ENCODE measurements at regions not wholly inside any gene's neighbourhood (a gene's known extent, or its start where the extent isn't known, plus 50 kb on each side); places are given as distances from the start of the nearest gene placed in this dataset.

DNA sequence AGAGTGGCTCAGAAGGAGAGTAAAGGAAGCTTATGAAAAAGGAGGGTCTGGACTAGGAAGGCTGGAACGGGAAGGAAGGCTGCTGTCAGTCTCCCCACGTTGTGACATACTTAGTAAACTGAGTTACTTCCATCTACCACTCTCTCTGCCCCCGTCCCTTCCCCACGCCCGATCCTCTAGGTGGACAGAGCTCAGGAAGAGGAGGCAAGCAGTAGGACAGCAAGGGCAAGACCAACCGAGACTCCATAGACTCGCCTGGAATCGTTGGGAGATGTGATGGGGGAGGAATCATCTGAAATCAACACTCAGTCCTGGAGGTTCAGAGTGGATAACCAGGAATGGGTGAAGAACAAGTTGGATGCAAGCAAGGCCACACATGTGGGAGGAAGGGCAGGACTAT lies 240.7 kb downstream of the BUD13 start:
- no peak for DNase-seq (ENCODE audit: low spot score)

DNA sequence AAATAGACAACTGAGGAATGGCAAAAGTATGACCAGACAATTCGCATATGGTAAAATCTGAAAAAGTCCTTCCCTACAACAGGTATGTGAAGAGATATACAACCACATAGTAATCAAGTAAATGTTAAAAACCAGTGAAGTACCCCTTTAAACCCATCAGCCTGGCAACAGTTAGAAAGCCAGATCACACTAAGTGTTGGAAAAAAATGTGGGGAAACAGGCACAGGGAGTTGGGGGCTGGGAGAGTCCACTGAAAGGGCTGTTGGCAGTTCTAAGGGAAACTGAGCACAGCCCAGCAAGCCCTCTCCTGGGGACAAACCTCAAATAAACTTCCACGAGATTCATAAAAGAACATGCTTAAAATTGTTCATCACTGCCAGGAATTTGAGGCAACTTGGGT lies 242.1 kb downstream of the BUD13 start:
- no peak for DNase-seq (ENCODE audit: low spot score)

DNA sequence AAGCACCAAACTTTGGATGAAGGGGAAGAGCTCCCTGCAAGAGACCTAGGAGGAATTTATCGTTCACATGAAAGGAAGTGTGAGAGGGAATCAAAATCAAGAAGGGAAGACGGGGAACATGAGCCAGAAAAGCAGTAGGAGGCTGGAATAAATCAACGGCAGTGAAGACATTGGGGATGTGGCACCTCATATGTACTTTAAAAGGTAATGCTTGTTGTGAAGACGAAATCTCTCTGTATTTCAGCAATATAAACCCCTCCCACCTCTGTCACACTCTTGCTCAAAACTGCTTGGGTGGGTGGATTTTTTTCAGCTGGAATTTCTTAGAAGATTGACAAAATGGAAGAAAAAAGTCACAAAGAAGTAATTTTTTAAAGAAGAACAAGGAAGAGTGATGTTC lies 243.5 kb downstream of the BUD13 start:
- DNase-seq (ENCODE audit: low spot score), result no peak

DNA sequence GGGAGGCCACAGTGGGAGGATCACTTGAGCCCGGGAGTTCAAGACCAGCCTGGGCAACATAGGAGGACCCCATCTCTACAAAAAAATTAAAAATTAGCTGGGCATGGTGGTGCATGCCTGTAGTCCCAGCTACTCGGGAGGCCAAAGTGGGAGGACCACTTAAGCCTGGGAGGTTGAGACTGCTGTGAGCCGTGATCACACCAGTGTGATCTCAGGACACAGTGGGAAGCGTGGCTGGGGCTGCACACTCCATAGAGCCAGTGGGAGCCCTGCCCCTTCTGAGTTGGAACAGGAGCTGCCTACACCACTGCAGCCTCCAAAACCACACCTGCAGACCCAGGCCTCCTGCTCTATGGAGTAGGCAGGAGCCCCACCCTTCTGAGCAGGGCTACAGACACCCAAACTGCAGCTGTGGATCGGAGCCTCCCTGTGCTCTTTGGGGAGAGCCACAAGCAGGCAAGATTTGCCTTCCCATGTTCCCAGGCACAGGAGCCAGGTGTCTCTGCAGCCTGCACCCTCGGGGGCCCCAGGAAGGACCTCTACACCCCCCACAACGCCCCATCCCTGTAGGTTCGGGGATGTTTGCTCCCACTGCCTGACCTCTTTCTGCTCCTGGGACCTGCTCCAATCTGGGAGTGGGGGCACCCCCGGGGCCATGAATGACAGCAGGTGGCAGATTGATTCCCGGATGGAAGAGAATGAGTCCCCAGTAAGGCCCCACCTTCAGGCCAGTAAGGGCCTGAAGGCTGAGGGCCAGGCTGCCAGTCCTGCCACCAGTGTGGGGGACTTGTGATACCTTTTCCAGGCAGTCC lies 245.4 kb downstream of the BUD13 start:
- DNase-seq (ENCODE audit: low spot score), result no peak

DNA sequence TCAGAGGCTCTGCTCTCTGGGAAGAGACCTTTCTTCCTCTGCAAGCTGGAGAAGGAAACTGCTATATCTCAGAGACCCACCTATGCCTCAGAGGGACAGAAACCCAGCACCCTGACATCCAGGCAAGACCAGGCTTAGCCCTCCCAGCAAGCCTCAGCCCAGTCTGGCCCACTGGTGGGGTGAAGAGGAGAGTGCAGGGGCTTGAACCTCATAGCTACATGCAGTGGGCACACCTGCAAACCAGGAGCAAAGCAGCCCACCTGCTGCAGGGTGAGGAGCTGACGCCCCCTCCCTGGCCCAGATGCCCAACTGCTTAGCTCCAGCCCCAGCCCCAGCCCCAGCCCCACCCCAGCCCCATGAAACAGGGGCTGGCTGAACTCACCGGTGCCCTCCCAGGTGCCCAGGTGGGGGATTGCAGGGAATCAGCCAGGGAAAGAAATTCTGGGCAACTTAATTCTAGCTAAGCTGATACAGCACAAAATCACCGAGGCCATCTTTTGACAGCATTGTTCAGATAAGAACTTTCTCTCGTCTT lies 246.8 kb downstream of the BUD13 start:
- DNase-seq (ENCODE audit: low spot score), result no peak

DNA sequence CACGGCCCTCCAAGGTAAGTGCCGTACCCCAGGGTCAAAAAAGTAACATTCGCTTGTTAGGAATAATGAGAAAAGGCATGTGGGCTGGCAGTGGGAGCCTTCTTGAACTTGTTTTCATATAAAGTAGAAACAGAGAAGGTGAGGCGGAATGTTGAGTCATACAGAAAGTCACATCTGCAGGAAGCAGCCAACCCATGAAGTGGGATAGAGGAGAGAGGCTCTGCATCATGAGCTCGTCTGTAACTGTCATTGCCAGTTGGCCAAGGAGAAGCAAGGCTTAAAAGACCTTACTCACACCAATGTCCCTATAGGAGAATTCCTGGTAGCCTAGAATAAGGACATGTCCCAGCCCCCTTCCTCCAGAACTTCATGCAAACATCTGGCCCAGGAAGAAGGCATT lies 253.3 kb downstream of the BUD13 start:
- no peak for DNase-seq (ENCODE audit: low spot score)

DNA sequence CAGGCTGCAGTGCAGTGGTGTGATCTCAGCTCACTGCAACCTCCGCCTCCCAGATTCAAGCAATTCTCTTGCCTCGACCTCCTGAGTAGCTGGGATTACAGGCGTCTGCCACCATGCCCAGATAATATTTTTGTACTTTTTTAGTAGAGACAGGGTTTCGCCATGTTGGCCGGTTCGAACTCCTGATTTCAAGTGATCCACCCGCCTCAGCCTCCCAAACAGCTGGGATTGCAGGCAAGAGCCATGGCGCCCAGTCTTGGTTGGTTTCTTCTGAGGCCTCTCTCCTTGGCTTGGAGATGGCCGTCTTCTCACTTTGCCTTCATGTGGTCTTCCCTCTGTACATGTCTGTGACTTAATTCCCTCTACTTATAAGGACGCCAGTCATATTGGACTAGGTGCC lies 254.6 kb downstream of the BUD13 start:
- no peak for DNase-seq (ENCODE audit: low spot score)

DNA sequence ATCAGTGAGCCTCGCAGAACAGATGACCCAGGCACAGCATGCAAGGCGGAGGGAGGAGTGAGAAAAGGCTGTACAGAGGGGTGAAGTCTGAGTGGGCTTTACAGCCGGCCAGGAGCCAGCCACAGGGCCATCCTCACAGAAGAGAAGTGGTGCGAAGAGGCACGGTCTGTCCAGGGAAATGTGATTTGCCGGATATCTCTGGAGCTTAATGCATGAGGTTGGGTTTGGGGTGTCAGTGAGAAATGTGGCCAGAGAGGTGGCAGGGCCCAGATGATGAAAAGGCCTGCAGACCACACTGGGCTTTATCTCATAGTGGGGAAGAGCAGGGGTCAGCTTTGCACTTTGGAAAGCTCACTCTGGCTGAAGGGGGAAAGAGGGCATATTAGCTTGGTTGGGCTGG lies 255.2 kb downstream of the BUD13 start:
- DNase-seq (ENCODE audit: low spot score), result no peak

DNA sequence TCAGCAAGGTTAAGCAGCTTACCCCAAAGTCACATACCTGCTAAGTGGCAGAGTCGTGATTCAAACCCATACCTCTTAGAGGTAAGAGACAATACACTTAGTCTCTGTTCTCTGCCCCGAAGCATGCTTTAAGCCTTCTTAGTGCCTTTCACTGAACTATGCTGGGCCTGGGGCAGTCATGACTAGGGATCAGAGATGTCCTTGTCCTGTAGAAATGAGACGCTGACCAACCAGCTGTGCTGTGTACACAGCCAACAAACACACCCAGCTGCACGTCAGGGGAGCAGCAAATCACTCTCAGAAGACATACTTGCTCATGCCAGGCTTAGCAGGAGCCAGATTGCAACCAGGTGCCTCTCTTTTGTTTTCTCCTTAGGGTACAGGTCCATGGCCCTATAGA lies 255.7 kb downstream of the BUD13 start:
- no peak for DNase-seq (ENCODE audit: low spot score)

DNA sequence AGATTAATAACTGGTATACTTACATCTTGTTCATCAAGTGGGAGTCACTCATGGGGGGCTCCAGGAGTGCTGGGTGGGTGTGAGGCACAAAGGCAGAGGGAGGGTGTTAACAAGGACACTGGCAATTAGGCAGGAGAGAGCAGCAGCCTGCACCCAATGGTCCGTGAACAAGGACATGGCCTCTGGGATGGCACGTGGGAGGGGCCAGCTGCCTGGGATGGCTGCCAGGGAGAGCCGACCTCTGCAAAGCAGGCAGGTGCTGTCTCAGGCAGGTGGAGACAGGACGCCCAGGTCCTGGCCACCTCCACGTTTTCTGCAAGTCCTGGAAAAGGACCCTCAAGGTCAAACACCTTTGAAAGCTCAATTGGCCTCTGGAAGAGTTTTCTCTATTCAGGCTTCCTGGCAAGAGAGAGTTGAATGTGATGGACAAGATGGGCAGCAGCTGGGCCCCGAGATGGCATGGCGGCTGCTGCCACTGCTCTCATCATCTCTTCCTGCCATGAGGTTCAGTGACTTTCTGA lies 257.1 kb downstream of the BUD13 start:
- DNase-seq (ENCODE audit: low spot score), result no peak

DNA sequence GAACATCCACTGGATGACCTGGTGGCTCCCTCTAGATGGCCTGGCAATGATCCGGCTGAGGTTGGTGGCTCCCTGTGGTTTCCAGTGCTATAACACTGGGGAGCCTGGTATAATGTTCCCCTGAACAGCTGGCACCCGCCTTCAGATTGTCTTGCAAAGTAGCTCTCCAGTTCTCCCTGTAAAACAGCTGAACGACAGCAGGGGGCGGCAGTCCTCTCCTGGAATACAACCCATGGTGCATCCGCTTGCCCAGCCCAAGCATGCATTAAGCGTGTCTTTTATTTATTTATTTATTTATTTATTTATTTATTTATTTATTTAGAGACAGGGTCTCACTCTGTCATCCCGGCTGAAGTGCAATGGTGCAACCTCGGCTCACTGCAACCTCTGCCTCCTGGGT lies 258.9 kb downstream of the BUD13 start:
- peak; percentile 51 for DNase-seq (ENCODE audit: low spot score)

DNA sequence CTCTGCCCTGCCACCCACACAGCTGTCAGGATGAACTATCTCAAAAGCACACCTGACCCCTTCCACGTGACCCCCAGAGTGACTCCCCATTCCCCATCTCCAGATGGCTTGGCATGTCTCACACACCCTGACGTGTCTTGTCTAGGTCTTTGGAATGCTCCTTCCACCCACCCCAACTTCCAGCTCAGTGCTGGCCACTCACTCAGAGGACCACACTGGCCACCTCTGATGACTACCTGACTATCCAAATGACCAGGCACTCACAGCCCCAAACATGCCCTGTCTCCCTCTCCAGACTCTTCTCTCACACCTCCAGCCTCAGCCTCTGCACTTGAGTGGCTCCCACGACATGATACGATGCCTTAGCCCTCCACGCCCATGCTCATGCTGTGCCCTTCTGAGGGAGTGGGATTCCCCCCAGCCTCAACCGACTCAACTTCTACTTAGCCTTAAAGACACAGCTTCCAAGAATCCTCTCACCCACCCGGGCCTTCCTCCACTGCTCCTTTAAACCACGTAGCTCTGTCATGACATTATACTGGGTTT lies 259.4 kb downstream of the BUD13 start:
- DNase-seq (ENCODE audit: low spot score), result no peak

DNA sequence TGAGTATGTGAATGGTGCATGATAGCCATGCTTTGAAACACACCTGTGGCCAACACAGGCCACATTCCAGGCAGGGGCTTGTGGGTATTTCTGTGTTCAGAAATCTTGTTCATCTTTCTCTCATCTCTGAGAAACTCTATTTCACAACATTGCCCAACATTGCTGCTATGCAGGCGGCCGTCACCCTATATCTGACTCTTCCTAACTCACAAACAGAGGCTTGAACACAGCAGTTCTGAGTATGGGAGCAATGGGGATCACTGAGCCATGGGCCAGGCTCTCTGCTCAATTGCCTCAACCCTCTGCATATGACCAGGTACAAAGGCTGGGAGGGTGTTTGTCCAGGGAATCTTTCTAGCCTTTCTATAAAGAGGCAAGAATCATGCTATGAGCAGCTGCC lies 259.9 kb downstream of the BUD13 start:
- no peak for DNase-seq (ENCODE audit: low spot score)

DNA sequence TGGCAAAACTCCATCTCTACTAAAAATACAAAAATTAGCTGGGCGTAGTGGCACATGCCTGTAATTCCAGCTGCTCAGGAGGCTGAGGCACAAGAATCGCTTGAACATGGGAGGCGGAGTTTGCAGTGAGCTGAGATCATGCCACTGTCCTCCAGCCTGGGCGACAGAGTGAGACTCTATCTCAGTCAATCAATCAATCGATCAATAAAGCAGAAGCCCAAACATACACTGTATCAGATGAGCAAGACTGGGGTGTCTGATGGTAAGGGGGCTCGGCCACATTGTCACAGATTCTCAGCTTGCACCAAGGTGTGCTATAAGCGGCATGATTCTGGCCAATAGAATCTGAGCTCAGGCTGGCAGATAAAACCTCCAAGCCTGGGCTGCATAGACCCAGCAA lies 261.1 kb downstream of the BUD13 start:
- no peak for DNase-seq (ENCODE audit: low spot score)

DNA sequence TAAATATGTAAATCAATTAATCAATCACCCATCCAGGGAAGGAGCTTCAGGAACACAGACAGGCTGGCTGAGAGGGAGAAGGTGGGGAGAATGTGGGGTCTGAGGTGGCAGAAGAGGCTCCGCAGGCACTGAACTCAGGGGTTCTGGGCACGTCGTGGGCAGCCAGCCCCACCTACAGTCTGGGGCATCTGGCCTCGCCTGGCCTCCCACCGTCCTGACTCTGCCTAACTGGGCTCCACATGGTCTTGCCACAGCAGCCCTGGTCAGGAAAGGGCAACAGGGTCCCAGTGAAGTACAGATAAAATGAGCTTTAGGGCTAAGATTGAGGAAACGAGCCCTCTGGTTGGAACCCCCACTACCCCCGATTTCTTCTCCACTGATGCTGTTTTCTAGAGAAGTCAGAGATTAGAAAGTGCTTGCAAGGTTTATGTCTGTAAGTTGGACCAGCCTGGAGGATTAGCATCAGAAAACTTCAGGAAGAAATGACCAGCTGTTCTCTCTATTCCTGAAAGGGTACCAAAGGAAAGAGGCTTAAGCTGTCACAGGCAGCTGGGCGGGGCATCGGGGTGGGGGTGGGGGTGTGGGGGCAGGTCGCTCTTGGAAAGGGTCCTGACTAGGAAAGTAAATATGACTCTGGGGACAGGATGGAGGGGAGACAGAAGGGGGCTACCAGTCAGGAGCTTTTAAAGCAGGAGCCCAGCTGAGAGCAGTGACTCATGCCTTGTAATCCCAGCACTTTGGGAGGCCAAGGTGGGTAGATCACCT lies 261.7 kb downstream of the BUD13 start:
- no peak for DNase-seq (ENCODE audit: low spot score)

DNA sequence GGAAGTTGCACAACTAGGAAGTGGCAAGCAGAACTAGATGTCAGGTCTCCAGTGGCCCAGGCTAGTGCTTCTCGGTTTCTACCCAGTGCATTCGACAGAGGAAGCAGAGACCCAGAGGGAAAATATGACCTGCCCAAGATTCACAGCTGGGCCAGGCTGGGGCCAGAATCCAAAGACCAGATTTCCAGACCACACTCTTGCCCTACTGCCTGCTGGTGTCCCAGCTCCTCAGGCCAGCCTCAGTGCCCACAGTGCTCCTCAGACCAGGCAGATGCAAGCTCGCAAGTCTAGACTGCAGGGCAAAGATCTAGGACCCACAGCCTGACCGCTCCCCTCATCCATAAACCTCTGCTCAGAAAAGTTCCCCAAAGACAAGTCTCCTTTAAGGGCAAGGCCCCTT lies 262.6 kb downstream of the BUD13 start:
- DNase-seq (ENCODE audit: low spot score), result no peak

DNA sequence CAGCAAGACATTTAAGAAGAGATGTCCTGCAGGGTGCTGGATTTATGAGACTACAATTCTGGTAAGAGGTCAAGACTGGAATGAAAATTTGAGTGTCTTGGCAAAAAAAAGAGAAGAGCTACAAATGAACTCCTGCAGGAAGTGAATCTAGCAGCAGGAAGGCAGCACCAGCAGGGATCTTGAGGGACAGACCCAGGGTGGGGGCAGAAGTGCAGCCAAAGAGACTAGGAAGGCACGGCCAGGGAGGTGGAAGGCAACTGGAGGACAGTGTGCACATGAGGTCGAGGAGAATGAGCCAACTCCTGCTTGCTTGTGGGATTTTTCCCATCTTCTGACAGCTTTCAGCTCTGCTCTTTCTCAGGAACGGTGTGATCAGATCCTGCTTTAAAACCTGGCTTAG lies 263.2 kb downstream of the BUD13 start:
- DNase-seq (ENCODE audit: low spot score), result no peak

DNA sequence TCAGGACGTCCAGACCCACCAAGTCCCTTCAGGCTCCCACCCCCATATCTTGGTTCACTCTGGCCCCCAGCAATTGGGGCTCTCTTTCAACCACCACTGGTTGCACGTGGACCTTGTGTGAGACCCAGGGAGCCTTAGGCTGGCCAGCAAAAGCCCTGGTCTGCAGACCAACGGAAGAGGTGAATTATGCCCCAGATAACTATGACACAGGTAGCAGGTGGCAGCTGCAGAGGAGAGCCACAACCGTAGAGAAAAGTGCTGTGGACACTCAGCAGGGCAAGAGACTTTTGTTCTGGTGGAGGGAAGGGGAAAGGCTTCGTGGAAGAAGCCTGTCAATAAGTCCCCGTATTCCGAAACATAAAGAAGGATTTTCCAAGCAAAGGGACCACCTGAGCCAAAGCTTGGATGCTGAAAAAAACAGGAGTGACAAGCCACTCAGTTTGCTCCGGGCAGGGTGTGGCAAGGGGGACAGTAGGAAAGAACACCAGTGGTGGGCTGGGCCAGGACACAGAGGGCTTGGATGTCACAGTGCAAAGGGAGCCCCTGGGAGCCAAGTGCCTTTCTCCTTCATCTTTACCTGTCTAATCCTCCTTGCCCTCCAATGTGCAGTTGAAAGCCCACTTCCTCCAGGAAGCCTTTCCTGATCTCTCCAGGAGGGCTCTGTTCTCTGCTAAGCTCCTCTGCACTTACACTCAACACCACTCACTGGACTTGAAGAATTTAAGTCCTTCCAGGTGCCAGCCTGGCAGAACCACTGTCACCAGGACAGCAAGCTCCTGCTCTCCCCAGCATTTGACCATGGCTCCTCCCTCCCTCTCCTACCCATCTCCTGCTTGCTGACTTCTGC lies 264.7 kb downstream of the BUD13 start:
- DNase-seq (ENCODE audit: low spot score), result no peak

DNA sequence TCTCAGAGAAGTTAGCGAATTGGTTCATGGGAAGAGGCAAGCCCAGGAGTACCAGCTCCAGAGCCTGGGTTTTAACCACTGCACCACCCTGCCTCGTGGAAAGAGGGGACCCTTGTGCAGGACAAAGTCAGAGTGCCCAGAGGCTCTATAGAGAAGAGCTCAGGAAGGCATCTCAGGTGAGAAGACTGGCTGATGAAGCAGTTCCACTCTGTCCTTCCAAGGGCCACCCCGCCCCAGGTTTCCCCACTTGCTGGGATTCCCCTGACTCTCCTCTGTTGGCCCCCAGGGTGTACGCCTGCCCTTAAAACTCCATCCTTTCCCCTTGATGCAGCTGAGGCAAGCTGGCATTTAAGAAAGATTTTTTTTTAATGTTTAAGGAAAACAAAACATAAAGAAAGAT lies 265.8 kb downstream of the BUD13 start:
- DNase-seq (ENCODE audit: low spot score), result no peak

DNA sequence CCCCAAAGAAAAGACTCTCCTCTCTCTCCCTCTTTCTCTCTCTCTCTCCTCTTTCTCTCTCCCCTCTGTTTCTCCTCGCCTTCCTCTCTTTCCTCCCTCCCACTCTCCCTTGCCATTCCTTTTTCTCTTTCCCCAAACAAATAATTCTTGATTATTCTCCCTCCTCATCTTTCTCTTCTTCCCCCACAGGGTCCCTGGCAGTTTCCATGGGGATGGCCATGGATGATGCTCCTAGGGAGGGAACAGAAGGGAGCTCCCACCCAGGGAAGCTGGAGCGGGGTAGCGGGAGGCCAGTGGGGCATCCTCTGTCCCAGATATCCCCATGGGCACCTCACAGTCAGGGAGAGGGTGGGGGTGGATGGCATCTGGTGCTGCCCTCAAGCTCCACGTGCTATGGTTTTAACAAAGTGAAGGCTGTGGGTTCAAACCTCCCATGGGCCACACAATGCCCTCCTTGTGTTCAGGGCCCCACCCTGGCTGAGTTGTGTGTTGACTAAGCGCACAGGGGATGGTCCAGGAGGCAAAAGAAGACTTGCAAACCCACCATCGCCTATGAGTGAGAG lies 266.4 kb downstream of the BUD13 start:
- DNase-seq (ENCODE audit: low spot score), result peak; percentile 32
